Cardiac muscle cell (in vitro differentiated cells and primary cell): ENCODE measurements at regions not wholly inside any gene's neighbourhood (a gene's known extent, or its start where the extent isn't known, plus 50 kb on each side); places are given as distances from the start of the nearest gene placed in this dataset.

Experiments
- DNase-seq, 2 donors: peaks; one replicate each; pipeline versions ENCODE4 v3.0.0 to v3.0.0-alpha.2; 2010 to 2017; ENCODE audit warnings: low read depth in 1 of 2, low spot score in 1 of 2
- H3K27ac ChIP-seq: fragments of 200-600 bp; sonication (generic); 2 replicates; pipeline ENCODE4 v1.5.1; 2016
- H3K27me3 ChIP-seq: fragments of 200-600 bp; sonication (generic); 2 replicates; pipeline ENCODE4 v1.6.0; 2016; ENCODE audit warnings: control low read depth
- H3K36me3 ChIP-seq: fragments of 200-600 bp; sonication (generic); 2 replicates; pipeline ENCODE4 v1.5.1; 2016; ENCODE audit warnings: control low read depth
- H3K4me1 ChIP-seq: fragments of 200-600 bp; sonication (generic); 2 replicates; pipeline ENCODE4 v1.8.1; 2017; ENCODE audit warnings: low read depth, mild to moderate bottlenecking, mixed run types
- H3K4me3 ChIP-seq: fragments of 200-600 bp; sonication (generic); 2 replicates; pipeline ENCODE4 v1.5.1; 2016; ENCODE audit warnings: mild to moderate bottlenecking
- H3K9me3 ChIP-seq: fragments of 200-600 bp; sonication (generic); 2 replicates; pipeline ENCODE4 v1.5.1; 2017; ENCODE audit warnings: low read depth, mild to moderate bottlenecking, control low read depth
- TF ChIP-seq, protein P1 (sequence below): IDR thresholded peaks from 2 replicates; pipeline ENCODE4 v1.5.1; 2012; ENCODE audit warnings: low read depth, mild to moderate bottlenecking, low read length

DNA sequence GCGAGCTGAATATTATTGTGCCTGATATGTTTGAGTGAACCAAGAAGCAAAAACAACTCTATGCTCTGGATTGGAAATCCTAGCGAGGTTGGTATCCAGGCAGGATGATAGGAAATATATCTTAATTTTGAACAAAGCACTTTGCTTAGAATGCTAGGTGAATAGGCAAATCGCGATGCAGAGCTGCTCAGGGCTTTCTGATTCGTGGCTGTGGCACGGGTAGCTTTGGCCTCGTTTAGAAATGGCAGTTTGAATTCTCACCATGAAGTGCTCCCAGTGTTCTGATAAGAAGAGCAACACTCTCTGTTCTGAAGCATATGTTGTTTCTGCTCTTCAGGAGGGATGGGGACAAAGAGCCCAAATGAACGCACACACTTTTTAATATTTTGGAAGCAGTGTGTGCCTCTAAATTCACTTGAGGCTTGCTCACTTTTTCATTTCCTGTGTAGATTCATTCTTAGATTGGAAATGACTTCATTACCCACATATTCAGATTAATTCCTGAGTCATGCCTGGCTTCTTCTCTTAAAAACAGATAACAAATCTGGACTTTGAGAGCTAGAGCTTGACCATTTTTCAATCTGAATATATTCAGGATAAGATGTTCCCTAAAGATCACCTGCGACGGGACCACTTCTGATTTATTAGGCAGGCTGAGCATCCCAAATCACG is 200.9 kb downstream of the RPAP3 start:
- no peaks in the 10 kb centered on the region for H3K27me3 ChIP-seq
- DNase-seq: peak in 1 of 2 donors; percentile 51
- H3K9me3 ChIP-seq: no peaks in the 10 kb centered on the region
- H3K36me3 ChIP-seq: no peaks in the 10 kb centered on the region
- no peak overlapping the region for H3K27ac ChIP-seq
- H3K4me3 ChIP-seq: no peak overlapping the region
- TF ChIP-seq, protein P1, sequence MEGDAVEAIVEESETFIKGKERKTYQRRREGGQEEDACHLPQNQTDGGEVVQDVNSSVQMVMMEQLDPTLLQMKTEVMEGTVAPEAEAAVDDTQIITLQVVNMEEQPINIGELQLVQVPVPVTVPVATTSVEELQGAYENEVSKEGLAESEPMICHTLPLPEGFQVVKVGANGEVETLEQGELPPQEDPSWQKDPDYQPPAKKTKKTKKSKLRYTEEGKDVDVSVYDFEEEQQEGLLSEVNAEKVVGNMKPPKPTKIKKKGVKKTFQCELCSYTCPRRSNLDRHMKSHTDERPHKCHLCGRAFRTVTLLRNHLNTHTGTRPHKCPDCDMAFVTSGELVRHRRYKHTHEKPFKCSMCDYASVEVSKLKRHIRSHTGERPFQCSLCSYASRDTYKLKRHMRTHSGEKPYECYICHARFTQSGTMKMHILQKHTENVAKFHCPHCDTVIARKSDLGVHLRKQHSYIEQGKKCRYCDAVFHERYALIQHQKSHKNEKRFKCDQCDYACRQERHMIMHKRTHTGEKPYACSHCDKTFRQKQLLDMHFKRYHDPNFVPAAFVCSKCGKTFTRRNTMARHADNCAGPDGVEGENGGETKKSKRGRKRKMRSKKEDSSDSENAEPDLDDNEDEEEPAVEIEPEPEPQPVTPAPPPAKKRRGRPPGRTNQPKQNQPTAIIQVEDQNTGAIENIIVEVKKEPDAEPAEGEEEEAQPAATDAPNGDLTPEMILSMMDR: no peak
- H3K4me1 ChIP-seq: no peaks in the 10 kb centered on the region

DNA sequence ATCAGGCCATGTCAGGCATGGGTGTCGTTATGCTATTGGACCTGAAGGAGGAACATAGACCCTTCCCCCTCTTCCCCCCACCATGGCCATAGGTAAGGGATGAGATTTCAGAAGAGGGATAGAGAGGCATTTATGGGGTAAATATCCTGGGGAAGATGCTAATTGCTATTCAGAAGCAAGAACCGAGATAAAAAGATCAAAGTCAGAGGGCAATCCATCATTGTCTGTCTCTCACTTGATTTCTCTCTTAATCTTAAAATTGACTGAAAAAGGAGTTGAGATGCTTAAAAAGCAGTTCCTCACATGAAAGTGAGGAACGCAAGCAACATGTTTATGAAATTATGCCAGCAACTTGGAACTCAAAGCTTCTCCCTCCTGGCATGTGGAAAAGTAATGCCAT is 212.0 kb downstream of the RPAP3 start:
- no peaks in the 10 kb centered on the region for H3K9me3 ChIP-seq
- TF ChIP-seq, protein P1: no peak
- H3K4me1 ChIP-seq: no peaks in the 10 kb centered on the region
- H3K36me3 ChIP-seq: no peaks in the 10 kb centered on the region
- no peaks in the 10 kb centered on the region for H3K27me3 ChIP-seq
- no peak for DNase-seq
- no peak overlapping the region for H3K4me3 ChIP-seq
- no peak overlapping the region for H3K27ac ChIP-seq

DNA sequence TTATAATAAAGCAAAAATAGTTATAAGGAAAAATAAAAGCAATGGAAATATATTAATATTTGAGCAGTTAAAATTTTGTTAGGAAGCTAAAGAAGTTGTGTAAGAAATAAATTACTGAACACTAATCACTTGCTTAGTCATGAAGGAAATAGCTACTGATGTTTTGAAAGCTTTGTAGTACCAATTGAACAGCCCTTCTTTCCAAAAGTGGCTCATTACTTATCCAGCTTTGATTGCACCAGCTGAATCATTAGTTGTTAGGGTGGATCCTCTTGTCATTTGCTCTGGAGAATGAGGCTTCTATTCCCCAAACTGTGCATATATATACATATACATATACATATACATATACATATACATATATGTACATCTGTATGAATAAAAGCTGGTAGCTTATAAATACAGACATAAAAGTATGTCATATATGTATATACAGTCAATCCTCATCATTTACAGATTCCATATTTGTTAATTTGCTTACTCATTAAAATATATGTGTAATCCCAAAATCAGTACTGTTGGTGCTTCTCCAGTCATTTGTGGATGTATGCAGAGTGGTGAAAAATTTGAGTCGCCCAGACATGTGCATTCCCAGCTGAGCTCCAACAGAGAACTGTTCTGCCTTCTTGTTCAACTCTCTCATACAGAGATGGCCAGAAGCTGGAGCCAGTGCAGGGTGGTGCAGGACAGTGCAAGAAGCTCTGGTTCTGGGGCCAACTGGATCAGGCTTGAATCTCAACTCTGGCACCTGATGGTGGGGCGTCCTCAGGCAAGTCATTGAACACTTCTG is 214.1 kb downstream of the RPAP3 start:
- no peak overlapping the region for H3K27ac ChIP-seq
- H3K4me3 ChIP-seq: no peak overlapping the region
- no peaks in the 10 kb centered on the region for H3K9me3 ChIP-seq
- DNase-seq: no peak
- TF ChIP-seq, protein P1: no peak
- no peaks in the 10 kb centered on the region for H3K36me3 ChIP-seq
- H3K4me1 ChIP-seq: no peaks in the 10 kb centered on the region
- no peaks in the 10 kb centered on the region for H3K27me3 ChIP-seq

DNA sequence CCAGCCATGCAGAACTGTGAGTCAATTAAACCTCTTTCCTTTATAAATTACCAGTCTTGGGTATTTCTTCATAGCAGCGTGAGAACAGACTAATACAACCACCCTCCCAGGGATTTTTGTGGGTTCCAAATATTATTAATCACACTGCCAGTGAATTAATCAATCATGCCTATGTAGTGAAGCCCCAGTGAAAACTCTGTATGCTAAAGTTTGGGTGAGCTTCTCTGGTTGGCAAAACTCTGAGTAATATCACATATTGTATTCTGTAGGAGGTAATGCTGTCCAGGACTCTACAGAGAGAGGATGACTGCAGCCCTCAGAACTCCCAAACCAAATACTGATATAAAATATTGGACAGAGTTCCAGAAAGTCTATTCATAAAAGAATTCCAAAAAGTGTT is 216.9 kb downstream of the RPAP3 start:
- no peaks in the 10 kb centered on the region for H3K27me3 ChIP-seq
- H3K9me3 ChIP-seq: no peaks in the 10 kb centered on the region
- H3K36me3 ChIP-seq: no peaks in the 10 kb centered on the region
- no peak overlapping the region for H3K4me3 ChIP-seq
- H3K27ac ChIP-seq: no peak overlapping the region
- no peaks in the 10 kb centered on the region for H3K4me1 ChIP-seq
- TF ChIP-seq, protein P1: no peak
- no peak for DNase-seq

DNA sequence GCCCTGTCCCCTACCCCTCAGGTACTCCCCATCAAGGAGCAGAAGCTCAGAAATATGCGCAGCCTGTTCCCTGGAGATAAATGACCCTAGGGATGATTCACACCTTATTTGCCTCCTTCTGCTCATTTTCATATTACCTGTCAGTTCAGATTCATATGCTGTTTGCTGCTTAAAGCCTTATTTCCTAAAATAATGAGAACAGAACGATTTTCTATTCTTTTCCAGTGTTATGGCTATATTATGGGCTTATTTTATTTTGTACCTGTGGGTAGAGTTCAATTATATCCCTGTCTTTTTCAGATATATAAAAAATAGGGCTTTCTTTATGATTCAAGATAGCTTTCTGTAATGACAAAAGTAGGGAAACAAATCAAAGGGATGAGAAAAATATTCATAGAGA is 224.8 kb downstream of the RPAP3 start:
- Histone ChIP-seq H3K27me3 (no peaks in the 10 kb centered on the region), H3K9me3 (no peaks in the 10 kb centered on the region), H3K4me1 (no peaks in the 10 kb centered on the region), H3K36me3 (no peaks in the 10 kb centered on the region), H3K27ac (no peak overlapping the region), H3K4me3 (no peak overlapping the region)
- TF ChIP-seq, protein P1: no peak
- no peak for DNase-seq
